ENCODE measurements at regions not wholly inside any gene's neighbourhood (a gene's known extent, or its start where the extent isn't known, plus 50 kb on each side); places are given as distances from the start of the nearest gene placed in this dataset.

- peak; percentile 57 for DNase-seq
Measured at GRCh38 chr21:17438635-17439034, 74.2 kb upstream of the CXADR start.

GRCh38 chr21:17440969-17441368 is 71.9 kb upstream of the CXADR start:
- no peak for DNase-seq

- no peak for DNase-seq
Measured at GRCh38 chr21:17441370-17441769, 71.5 kb upstream of the CXADR start.

GRCh38 chr21:17442165-17442564 is 70.7 kb upstream of the CXADR start:
- no peak for DNase-seq

DNA sequence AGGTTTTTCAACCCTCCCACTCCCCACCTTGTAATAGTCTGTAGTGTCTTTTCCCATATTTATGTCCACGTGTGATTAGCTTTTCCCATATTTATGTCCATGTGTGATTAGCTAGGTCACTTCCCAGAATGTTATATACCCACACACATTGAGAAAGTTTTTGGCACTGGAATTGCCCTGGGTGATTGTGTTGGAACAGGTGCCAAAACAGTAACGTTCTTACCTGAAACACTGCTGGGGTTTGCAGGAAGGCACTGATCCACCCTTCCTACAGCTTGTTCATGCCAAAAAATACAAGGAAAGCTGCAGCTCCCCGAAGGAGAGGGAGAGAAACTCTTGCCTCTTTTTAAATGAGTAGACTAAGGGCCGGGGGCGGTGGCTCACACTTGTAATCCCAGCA is 68.0 kb upstream of the CXADR start:
- no peak for DNase-seq

- no peak for DNase-seq
Measured at GRCh38 chr21:17446737-17447136, 66.1 kb upstream of the CXADR start.

DNA sequence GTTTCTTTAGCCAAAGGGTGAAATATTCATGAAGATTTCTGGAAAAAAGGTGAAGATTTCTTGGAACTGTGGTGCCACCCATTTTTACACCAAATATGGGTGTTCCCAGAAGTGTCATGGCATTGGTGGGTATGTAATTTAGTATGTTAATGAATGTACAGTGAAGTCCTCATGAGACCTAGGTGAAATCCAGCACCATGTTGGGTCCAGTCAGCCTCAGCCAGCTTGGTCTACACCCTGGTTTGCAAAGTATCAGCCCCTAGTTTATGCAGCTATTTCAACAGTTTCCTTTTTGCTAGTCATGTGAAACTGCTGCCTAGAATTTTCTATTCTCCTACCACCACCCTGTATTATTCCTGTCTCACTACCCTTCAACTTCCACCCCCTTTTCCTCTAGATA is 63.1 kb upstream of the CXADR start:
- no peak for DNase-seq

GRCh38 chr21:17451364-17451891 is 61.4 kb upstream of the CXADR start:
- no peak for DNase-seq

DNA sequence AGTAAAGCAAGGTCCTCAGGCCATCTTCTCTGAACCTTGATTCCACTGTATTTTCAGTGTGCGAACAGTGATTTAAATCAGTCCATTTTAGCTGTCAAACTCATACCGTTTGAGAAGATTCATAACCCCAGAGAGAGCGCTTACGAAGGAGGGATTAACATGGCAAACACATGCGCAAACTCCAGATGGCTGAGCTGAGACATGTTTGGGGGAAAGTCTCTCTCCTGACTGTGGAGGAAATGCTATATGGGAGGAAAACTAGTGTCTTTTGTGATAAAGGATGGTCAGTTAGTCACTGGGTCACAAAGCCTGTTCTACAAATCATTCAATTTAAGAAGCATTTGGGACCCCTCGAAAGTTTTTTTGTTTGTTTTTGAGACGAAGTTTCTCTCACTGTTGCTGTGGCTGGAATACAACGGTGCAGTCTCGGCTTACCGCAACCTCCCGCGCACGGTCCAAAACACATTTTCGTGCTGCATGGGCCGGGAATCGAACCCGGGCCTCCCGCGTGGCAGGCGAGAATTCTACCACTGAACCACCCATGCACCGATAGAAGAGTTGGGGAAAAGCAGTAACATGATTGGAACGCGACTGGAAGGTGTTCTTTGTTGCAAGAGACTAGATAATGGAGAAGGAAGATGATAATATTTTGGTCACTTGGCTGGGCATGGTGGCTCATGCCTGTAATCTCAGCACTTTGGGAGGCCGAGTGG is 58.4 kb upstream of the CXADR start:
- peak; percentile 78 for DNase-seq

DNA sequence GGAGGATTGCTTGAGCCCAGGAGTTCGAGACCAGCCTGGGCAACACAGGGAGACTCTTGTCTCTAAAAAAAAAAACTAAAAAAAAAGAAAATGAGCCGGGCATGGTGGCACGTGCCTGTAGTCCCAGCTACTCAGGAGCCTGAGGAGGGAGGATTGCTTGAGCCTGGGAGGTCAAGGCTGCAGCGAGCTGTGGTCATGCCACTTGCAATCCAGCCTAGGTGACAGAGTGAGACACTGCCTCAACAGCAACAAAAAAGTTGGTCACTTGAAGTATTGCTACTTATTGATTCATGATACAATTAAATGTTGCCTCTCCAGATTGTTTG is 57.9 kb upstream of the CXADR start:
- DNase-seq, result no peak

DNA sequence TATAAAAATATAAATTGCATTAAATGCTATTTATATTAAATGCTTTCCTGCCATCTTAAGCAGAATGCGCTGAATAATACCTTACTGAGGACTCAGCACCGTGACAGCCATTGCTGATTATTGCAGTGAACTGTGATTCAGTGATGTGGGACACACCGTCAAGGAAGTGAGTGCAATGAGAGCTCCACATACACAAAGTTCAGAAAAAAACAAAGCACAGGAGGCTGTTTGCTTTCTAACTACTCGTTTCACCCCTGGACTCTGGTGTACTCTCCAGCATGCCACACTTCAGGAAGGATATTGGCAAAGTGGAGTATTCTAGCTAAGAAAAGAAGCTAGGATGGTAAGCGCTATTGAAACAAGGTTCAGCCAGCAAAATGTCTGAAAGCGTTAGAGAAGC is 57.4 kb upstream of the CXADR start:
- DNase-seq, result no peak

DNA sequence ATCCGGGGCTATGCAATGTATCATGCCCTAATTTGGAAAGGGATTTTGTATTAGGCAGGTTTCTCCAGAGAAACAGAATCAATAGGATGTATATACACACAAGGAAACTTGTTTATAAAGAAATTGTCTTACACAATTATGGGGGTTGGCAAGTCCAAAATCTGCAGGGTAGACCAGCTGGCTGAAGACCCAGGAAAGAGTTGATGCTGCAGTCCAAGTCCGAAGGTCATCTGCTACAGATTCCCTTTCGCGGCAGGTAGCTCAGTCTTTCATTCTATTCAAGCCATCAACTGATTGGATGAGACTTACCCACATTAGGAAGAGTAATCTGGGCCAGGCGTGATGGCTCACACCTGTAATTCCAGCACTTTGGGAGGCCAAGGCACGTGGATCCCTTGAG is 54.6 kb upstream of the CXADR start:
- no peak for DNase-seq

GRCh38 chr21:17460094-17460493 is 52.7 kb upstream of the CXADR start:
- DNase-seq, result no peak

DNA sequence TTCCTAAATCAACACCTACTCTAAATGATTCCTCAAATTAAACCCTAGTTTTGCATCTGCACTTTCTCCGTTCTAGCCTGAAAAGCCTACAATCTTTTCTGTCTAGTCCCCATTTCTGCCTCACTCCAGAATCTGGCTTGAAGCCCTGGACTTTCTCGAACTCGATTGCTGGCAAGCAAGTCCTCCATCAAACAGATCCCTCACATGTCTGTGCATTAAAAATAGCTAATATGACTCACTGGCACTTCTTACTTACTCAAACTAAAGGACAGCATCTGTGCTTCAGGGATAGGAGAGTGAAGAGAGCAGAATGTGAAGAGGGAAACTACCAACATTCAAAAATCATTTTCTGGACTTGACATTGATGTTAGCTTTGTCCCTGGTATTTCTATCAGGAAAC is 51.8 kb upstream of the CXADR start:
- no peak for DNase-seq

DNA sequence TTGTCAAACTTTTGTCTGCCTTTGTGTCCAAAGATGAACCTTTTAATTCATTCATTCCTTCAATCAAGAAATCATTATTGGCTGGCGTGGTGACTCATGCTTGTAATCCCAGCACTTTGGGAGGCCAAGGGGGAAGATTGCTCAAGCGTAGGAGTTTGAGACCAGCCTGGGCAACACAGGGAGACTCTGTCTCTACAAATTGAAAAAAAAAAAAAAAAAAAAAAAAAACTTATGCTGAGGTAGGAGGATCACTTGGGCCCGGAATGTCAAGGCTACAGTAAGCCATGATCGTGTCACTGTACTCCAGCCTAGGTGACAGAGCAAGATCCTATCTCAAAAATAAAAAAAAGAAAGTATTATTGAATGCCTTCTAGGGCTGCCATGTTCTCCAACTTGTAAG is 51.3 kb upstream of the CXADR start:
- DNase-seq, result no peak

GRCh38 chr21:17462276-17462981 is 50.4 kb upstream of the CXADR start:
- DNase-seq, result no peak

Measured in eye (tissue), 1 donor.